SK-N-SH (cell line): ENCODE measurements at regions not wholly inside any gene's neighbourhood (a gene's known extent, or its start where the extent isn't known, plus 50 kb on each side); places are given as distances from the start of the nearest gene placed in this dataset.

ENCODE experiments used
- EP300 ChIP-seq, 2 experiments: IDR thresholded peaks; 2 replicates each; pipeline versions ENCODE4 v1.4.0 to v1.6.1; 2012; ENCODE audit warnings: borderline replicate concordance in 1 of 2, low read depth in 1 of 2, low read length in 1 of 2
- FOXJ3 ChIP-seq: sonication (generic); formaldehyde crosslinking; IDR thresholded peaks from 2 replicates; pipeline ENCODE4 v1.5.1; 2020; ENCODE audit warnings: mild to moderate bottlenecking, missing genetic modification reagents
- GABPA ChIP-seq: IDR thresholded peaks from 2 replicates; pipeline ENCODE4 v1.4.0; 2012; ENCODE audit warnings: low read depth, mild to moderate bottlenecking
- MAX ChIP-seq: IDR thresholded peaks from 2 replicates; pipeline ENCODE4 v1.4.0; 2012; ENCODE audit warnings: low read depth
- NRF1 ChIP-seq: IDR thresholded peaks from 2 replicates; pipeline ENCODE4 v1.6.1; 2012; ENCODE audit warnings: low read depth, mild to moderate bottlenecking, low read length
- RAD21 ChIP-seq: IDR thresholded peaks from 2 replicates; pipeline ENCODE4 v1.6.1; 2012; ENCODE audit warnings: mild to moderate bottlenecking, low read length
- REST ChIP-seq: IDR thresholded peaks from 2 replicates; pipeline ENCODE4 v1.6.1; 2012; ENCODE audit warnings: mild to moderate bottlenecking, low read depth, low read length, moderate library complexity
- RXRA ChIP-seq: IDR thresholded peaks from 2 replicates; pipeline ENCODE4 v1.4.0; 2012; ENCODE audit warnings: low read depth, mild to moderate bottlenecking, borderline replicate concordance
- TAF1 ChIP-seq: IDR thresholded peaks from 2 replicates; pipeline ENCODE4 v1.6.1; 2012; ENCODE audit warnings: low read depth, mild to moderate bottlenecking, low read length, moderate library complexity, borderline replicate concordance
- TCF12 ChIP-seq: IDR thresholded peaks from 2 replicates; pipeline ENCODE4 v1.4.0; 2012
- TF ChIP-seq, protein P1 (sequence below): fragments of 200-600 bp; sonication (generic); IDR thresholded peaks from 2 replicates; pipeline ENCODE4 v1.6.1; 2017; ENCODE audit warnings: antibody characterized with exemption, mild to moderate bottlenecking, moderate library complexity

- TF ChIP-seq, protein P1, sequence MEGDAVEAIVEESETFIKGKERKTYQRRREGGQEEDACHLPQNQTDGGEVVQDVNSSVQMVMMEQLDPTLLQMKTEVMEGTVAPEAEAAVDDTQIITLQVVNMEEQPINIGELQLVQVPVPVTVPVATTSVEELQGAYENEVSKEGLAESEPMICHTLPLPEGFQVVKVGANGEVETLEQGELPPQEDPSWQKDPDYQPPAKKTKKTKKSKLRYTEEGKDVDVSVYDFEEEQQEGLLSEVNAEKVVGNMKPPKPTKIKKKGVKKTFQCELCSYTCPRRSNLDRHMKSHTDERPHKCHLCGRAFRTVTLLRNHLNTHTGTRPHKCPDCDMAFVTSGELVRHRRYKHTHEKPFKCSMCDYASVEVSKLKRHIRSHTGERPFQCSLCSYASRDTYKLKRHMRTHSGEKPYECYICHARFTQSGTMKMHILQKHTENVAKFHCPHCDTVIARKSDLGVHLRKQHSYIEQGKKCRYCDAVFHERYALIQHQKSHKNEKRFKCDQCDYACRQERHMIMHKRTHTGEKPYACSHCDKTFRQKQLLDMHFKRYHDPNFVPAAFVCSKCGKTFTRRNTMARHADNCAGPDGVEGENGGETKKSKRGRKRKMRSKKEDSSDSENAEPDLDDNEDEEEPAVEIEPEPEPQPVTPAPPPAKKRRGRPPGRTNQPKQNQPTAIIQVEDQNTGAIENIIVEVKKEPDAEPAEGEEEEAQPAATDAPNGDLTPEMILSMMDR = no peak
- no peak for TF ChIP-seq GABPA
- no peak for TF ChIP-seq REST
- TF ChIP-seq NRF1 = no peak
- TF ChIP-seq FOXJ3 (CRISPR knock-in tag) = no peak
- no peak for TF ChIP-seq TAF1
- no peak for TF ChIP-seq EP300 (IDR thresholded peaks at IDR 0.05; ENCODE audit: borderline replicate concordance in 1 of 2, low read depth in 1 of 2, low read length in 1 of 2)
- TF ChIP-seq MAX = no peak
- TF ChIP-seq RAD21 = no peak
- no peak for TF ChIP-seq TCF12
- no peak for TF ChIP-seq RXRA
Measured at GRCh38 chr4:114318309-114318708, 280.3 kb upstream of the UGT8 start.
